GM23338 (cell line): ENCODE measurements at regions not wholly inside any gene's neighbourhood (a gene's known extent, or its start where the extent isn't known, plus 50 kb on each side); places are given as distances from the start of the nearest gene placed in this dataset.

Experiments
- ATAC-seq: fragments of 200-7000 bp; cut with Tn5 transposase; 3 replicates; pipeline ENCODE4 v1.9.1; 2020
- DNase-seq: peaks from one replicate; pipeline ENCODE4 v3.0.0-alpha.2; 2015; ENCODE audit warnings: low spot score
- H2AFZ ChIP-seq: fragments of 200-600 bp; sonication (generic); 2 replicates; pipeline ENCODE4 v1.8.0; 2016; ENCODE audit warnings: antibody characterized with exemption, mild to moderate bottlenecking, moderate library complexity
- H3F3A ChIP-seq: fragments of 200-600 bp; sonication (generic); replicated peaks from 2 replicates; pipeline ENCODE4 v1.8.0; 2017; ENCODE audit warnings: antibody characterized with exemption, mixed run types, low read depth
- H3K27ac ChIP-seq: fragments of 200-600 bp; sonication (generic); 2 replicates; pipeline ENCODE4 v1.6.1; 2016; ENCODE audit warnings: low read depth
- H3K27me3 ChIP-seq: fragments of 200-600 bp; sonication (generic); 2 replicates; pipeline ENCODE4 v1.8.0; 2016; ENCODE audit warnings: mild to moderate bottlenecking, mixed run types, moderate library complexity; ENCODE audit not compliant: insufficient read depth
- H3K36me3 ChIP-seq: fragments of 200-600 bp; sonication (generic); 2 replicates; pipeline ENCODE4 v1.8.0; 2016; ENCODE audit warnings: mild to moderate bottlenecking; ENCODE audit not compliant: insufficient read depth
- H3K4me1 ChIP-seq: fragments of 200-600 bp; sonication (generic); 2 replicates; pipeline ENCODE4 v1.8.0; 2016; ENCODE audit warnings: mild to moderate bottlenecking, moderate library complexity; ENCODE audit not compliant: insufficient read depth
- H3K4me2 ChIP-seq: fragments of 200-600 bp; sonication (generic); 2 replicates; pipeline ENCODE4 v1.7.1; 2017; ENCODE audit warnings: mixed run types
- H3K4me3 ChIP-seq: fragments of 200-600 bp; sonication (generic); 2 replicates; pipeline ENCODE4 v1.6.1; 2016; ENCODE audit warnings: mixed run types
- H3K79me2 ChIP-seq: fragments of 200-600 bp; sonication (generic); replicated peaks from 2 replicates; pipeline ENCODE4 v1.8.0; 2017; ENCODE audit warnings: mild to moderate bottlenecking; ENCODE audit not compliant: insufficient read depth
- H3K9me2 ChIP-seq: fragments of 200-600 bp; sonication (generic); 2 replicates; pipeline ENCODE4 v1.8.0; 2017; ENCODE audit not compliant: insufficient read depth
- H4K20me1 ChIP-seq: fragments of 200-600 bp; sonication (generic); replicated peaks from 2 replicates; pipeline ENCODE4 v1.8.0; 2017; ENCODE audit warnings: mild to moderate bottlenecking; ENCODE audit not compliant: insufficient read depth
- H3K27ac Mint-ChIP-seq: 2 replicates; pipeline ENCODE4 v1.8.0; 2020; ENCODE audit warnings: inconsistent platforms, mild to moderate bottlenecking, moderate library complexity, mixed read lengths
- H3K27me3 Mint-ChIP-seq: 3 replicates; pipeline ENCODE4 v1.8.0; 2022; ENCODE audit warnings: low read depth, mild to moderate bottlenecking, moderate library complexity, mixed read lengths, inconsistent platforms; ENCODE audit not compliant: insufficient read depth, poor library complexity
- H3K36me3 Mint-ChIP-seq: 3 replicates; pipeline ENCODE4 v1.8.0; 2021; ENCODE audit warnings: low read depth, mild to moderate bottlenecking, inconsistent platforms, moderate library complexity, mixed read lengths
- H3K4me1 Mint-ChIP-seq: 3 replicates; pipeline ENCODE4 v1.8.0; 2020; ENCODE audit warnings: mild to moderate bottlenecking, inconsistent platforms, mixed read lengths
- H3K4me3 Mint-ChIP-seq: 3 replicates; pipeline ENCODE4 v1.8.0; 2021; ENCODE audit warnings: moderate library complexity, mild to moderate bottlenecking, inconsistent platforms, mixed read lengths
- H3K9me3 Mint-ChIP-seq: 3 replicates; pipeline ENCODE4 v1.8.0; 2020; ENCODE audit warnings: moderate library complexity, mild to moderate bottlenecking, inconsistent platforms, mixed read lengths
- CREB1 ChIP-seq: fragments of 250-450 bp; sonication (Bioruptor Pico); IDR thresholded peaks from 2 replicates; pipeline ENCODE4 v1.5.0; 2020; ENCODE audit warnings: low read depth, mild to moderate bottlenecking, moderate library complexity
- CTCF ChIP-seq, 2 experiments: fragments of 200-600 bp in 1 of 2; sonication (generic) in 1 of 2; conservative IDR thresholded peaks; 2 replicates each; pipeline versions ENCODE4 v1.5.1 to v1.6.1; 2016 to 2017; ENCODE audit warnings: antibody characterized with exemption in 2 of 2, low read depth in 2 of 2, mild to moderate bottlenecking in 2 of 2, moderate library complexity in 1 of 2
- ETS1 ChIP-seq: IDR thresholded peaks from 2 replicates; pipeline ENCODE4 v1.6.1; 2016; ENCODE audit warnings: antibody characterized with exemption
- EZH2 ChIP-seq: fragments of 200-600 bp; sonication (generic); IDR thresholded peaks from one replicate; pipeline ENCODE4 v1.8.0; 2017; ENCODE audit warnings: antibody characterized with exemption, mild to moderate bottlenecking, low read depth; ENCODE audit not compliant: unreplicated experiment
- EZH2phosphoT487 ChIP-seq: fragments of 200-600 bp; sonication (generic); IDR thresholded peaks from one replicate; pipeline ENCODE4 v1.8.1; 2018; ENCODE audit warnings: antibody characterized with exemption; ENCODE audit not compliant: unreplicated experiment
- JUNB ChIP-seq: IDR thresholded peaks from one replicate; pipeline ENCODE4 v1.6.1; 2016; ENCODE audit warnings: antibody characterized with exemption; ENCODE audit not compliant: unreplicated experiment
- NANOG ChIP-seq: IDR thresholded peaks from 2 replicates; pipeline ENCODE4 v1.6.1; 2016; ENCODE audit warnings: antibody characterized with exemption, borderline replicate concordance
- POLR2AphosphoS5 ChIP-seq: IDR thresholded peaks from 2 replicates; pipeline ENCODE4 v1.6.1; 2016; ENCODE audit warnings: antibody characterized with exemption, low read depth
- REST ChIP-seq: IDR thresholded peaks from one replicate; pipeline ENCODE4 v1.6.1; 2018; ENCODE audit warnings: antibody characterized with exemption; ENCODE audit not compliant: unreplicated experiment
- STAT1 ChIP-seq: IDR thresholded peaks from one replicate; pipeline ENCODE4 v1.6.1; 2016; ENCODE audit warnings: antibody characterized with exemption; ENCODE audit not compliant: unreplicated experiment
- ZNF114 ChIP-seq: fragments of 250-450 bp; sonication (Bioruptor Pico); IDR thresholded peaks from 2 replicates; pipeline ENCODE4 v1.5.0; 2020; ENCODE audit warnings: mild to moderate bottlenecking, moderate library complexity
- ZNF331 ChIP-seq: fragments of 250-450 bp; sonication (Bioruptor Pico); IDR thresholded peaks from 2 replicates; pipeline ENCODE4 v1.5.0; 2020; ENCODE audit warnings: low read depth, mild to moderate bottlenecking, moderate library complexity
- TF ChIP-seq, protein P1 (sequence below): fragments of 250-450 bp; sonication (Bioruptor Pico); IDR thresholded peaks from 2 replicates; pipeline ENCODE4 v1.5.0; 2020; ENCODE audit warnings: mild to moderate bottlenecking, moderate library complexity

DNA sequence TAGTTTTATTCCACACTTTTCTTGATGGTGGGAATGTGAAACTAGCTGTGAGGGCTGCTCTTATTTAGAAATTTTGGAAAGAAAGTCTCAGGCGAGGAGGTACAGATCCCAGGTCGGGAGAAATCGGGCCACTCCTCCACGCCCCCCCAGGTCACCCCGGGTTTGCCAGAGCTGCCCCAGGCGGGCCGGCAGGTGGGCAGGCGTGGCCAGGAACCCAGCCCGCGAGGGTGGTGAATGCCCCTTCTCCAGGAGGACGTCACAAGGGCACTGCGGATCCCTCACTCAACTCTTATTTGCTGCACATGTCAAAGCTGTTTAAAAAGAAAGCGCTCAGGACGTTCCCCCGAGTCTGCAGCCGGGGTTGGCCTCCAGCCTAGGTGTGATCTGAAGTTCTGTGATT lies 60.5 kb upstream of the SLCO4A1 start:
- H2AFZ ChIP-seq: peak overlapping the region; percentile 74
- H3K36me3 Mint-ChIP-seq: no peaks in the 10 kb centered on the region; the same call in 2 of the 3 replicates
- H3K4me1 Mint-ChIP-seq: peaks cover 28% of the 10 kb centered on the region
- H3K9me3 Mint-ChIP-seq: no peaks in the 10 kb centered on the region; the same call in 2 of the 3 replicates
- H3K27ac ChIP-seq: no peak overlapping the region
- no peaks in the 10 kb centered on the region for H3K36me3 ChIP-seq
- no peaks in the 10 kb centered on the region for H3K9me2 ChIP-seq
- H3K79me2 ChIP-seq: no peaks in the 10 kb centered on the region
- no peak overlapping the region for H3K4me2 ChIP-seq
- no peaks in the 10 kb centered on the region for H4K20me1 ChIP-seq
- no peak overlapping the region for H3K27ac Mint-ChIP-seq
- no peak overlapping the region; the same call in 2 of the 3 replicates for H3K4me3 Mint-ChIP-seq
- H3K4me1 ChIP-seq: peaks cover 9% of the 10 kb centered on the region; the same call in 1 of the 2 replicates
- DNase-seq: no peak
- H3K4me3 ChIP-seq: no peak overlapping the region
- no peak for ATAC-seq
- H3K27me3 ChIP-seq: no peaks in the 10 kb centered on the region
- no peaks in the 10 kb centered on the region for H3F3A ChIP-seq
- TF ChIP-seq, protein P1, sequence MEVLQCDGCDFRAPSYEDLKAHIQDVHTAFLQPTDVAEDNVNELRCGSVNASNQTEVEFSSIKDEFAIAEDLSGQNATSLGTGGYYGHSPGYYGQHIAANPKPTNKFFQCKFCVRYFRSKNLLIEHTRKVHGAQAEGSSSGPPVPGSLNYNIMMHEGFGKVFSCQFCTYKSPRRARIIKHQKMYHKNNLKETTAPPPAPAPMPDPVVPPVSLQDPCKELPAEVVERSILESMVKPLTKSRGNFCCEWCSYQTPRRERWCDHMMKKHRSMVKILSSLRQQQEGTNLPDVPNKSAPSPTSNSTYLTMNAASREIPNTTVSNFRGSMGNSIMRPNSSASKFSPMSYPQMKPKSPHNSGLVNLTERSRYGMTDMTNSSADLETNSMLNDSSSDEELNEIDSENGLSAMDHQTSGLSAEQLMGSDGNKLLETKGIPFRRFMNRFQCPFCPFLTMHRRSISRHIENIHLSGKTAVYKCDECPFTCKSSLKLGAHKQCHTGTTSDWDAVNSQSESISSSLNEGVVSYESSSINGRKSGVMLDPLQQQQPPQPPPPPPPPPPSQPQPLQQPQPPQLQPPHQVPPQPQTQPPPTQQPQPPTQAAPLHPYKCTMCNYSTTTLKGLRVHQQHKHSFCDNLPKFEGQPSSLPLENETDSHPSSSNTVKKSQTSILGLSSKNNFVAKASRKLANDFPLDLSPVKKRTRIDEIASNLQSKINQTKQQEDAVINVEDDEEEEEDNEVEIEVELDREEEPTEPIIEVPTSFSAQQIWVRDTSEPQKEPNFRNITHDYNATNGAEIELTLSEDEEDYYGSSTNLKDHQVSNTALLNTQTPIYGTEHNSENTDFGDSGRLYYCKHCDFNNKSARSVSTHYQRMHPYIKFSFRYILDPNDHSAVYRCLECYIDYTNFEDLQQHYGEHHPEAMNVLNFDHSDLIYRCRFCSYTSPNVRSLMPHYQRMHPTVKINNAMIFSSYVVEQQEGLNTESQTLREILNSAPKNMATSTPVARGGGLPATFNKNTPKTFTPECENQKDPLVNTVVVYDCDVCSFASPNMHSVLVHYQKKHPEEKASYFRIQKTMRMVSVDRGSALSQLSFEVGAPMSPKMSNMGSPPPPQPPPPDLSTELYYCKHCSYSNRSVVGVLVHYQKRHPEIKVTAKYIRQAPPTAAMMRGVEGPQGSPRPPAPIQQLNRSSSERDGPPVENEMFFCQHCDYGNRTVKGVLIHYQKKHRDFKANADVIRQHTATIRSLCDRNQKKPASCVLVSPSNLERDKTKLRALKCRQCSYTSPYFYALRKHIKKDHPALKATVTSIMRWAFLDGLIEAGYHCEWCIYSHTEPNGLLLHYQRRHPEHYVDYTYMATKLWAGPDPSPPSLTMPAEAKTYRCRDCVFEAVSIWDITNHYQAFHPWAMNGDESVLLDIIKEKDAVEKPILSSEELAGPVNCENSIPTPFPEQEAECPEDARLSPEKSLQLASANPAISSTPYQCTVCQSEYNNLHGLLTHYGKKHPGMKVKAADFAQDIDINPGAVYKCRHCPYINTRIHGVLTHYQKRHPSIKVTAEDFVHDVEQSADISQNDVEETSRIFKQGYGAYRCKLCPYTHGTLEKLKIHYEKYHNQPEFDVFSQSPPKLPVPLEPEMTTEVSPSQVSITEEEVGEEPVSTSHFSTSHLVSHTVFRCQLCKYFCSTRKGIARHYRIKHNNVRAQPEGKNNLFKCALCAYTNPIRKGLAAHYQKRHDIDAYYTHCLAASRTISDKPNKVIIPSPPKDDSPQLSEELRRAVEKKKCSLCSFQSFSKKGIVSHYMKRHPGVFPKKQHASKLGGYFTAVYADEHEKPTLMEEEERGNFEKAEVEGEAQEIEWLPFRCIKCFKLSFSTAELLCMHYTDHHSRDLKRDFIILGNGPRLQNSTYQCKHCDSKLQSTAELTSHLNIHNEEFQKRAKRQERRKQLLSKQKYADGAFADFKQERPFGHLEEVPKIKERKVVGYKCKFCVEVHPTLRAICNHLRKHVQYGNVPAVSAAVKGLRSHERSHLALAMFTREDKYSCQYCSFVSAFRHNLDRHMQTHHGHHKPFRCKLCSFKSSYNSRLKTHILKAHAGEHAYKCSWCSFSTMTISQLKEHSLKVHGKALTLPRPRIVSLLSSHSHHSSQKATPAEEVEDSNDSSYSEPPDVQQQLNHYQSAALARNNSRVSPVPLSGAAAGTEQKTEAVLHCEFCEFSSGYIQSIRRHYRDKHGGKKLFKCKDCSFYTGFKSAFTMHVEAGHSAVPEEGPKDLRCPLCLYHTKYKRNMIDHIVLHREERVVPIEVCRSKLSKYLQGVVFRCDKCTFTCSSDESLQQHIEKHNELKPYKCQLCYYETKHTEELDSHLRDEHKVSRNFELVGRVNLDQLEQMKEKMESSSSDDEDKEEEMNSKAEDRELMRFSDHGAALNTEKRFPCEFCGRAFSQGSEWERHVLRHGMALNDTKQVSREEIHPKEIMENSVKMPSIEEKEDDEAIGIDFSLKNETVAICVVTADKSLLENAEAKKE: no peak
- TF ChIP-seq CTCF (conservative IDR thresholded peaks at IDR 0.05; ENCODE audit: low read depth in 2 of 2) (no peak), EZH2 (no peak), NANOG (no peak), EZH2phosphoT487 (no peak), POLR2AphosphoS5 (no peak), ZNF331 (CRISPR knock-in tag) (no peak), ETS1 (no peak), STAT1 (no peak), JUNB (no peak), CREB1 (CRISPR knock-in tag) (no peak), ZNF114 (CRISPR knock-in tag) (no peak), REST (no peak)
- H3K27me3 Mint-ChIP-seq: peaks cover 21% of the 10 kb centered on the region
